K562 (cell line): ENCODE measurements at regions not wholly inside any gene's neighbourhood (a gene's known extent, or its start where the extent isn't known, plus 50 kb on each side); places are given as distances from the start of the nearest gene placed in this dataset.

Source experiments
- ATAC-seq: fragments of 200-7000 bp; cut with Tn5 transposase; 3 replicates; pipeline ENCODE4 v1.9.1; 2020; ENCODE audit warnings: moderate library complexity
- BruUV-seq: library from RNA; stranded (reverse); fragments of 400-500 nt; replicated peaks from 2 replicates; lab custom pipeline; 2021; lab: Mats Ljungman, UMichigan
- CTCF ChIA-PET: fragments of 300-600 bp; formaldehyde crosslinking; extraction: SDS; loops from one replicate; lab custom pipeline; 2021; ENCODE audit warnings: low intra/inter-chr PET ratio; lab: Yijun Ruan, JAX
- POLR2A ChIA-PET: fragments of 300-600, 350-650 bp; sonication (Branson Sonifier 250); formaldehyde crosslinking; extraction: SDS; loops from one replicate; lab custom pipeline; 2021; ENCODE audit warnings: antibody characterized with exemption, inconsistent platforms; lab: Yijun Ruan, JAX
- DNase-seq, 4 experiments: peaks; one replicate each; pipeline versions ENCODE4 v3.0.0 to v3.0.0-alpha.2; 2011 to 2018; ENCODE audit warnings: low spot score in 3 of 4, mixed read lengths in 3 of 4; ENCODE audit errors: extremely low read depth in 1 of 4
- FAIRE-seq: peaks from 2 replicates; lab custom pipeline; 2011; peaks lifted over from hg19 to GRCh38; lab: Jason Lieb, UNC
- H2AFZ ChIP-seq: 2 replicates; pipeline ENCODE4 v1.6.0; 2011; ENCODE audit warnings: low read depth, low read length, control low read depth, inconsistent platforms
- H3K27ac ChIP-seq: fragments of 200-600 bp; 3 replicates; pipeline ENCODE4 v1.8.0; 2011; ENCODE audit warnings: low read depth, mild to moderate bottlenecking, control low read depth, inconsistent platforms, low read length, moderate library complexity, mixed read lengths; ENCODE audit errors: extremely low read depth
- H3K27me3 ChIP-seq, 2 experiments: fragments of 300-600 bp in 1 of 2; 2 replicates in 1 of 2; 3 replicates in 1 of 2; pipeline versions ENCODE4 v1.6.0 to v1.8.0; 2011; ENCODE audit warnings: inconsistent platforms in 2 of 2, low read length in 2 of 2, mild to moderate bottlenecking in 1 of 2, mixed read lengths in 1 of 2, moderate library complexity in 1 of 2; ENCODE audit not compliant: control insufficient read depth in 2 of 2, insufficient read depth in 2 of 2
- H3K36me3 ChIP-seq: fragments of 300-600 bp; 3 replicates; pipeline ENCODE4 v1.8.0; 2011; ENCODE audit warnings: mild to moderate bottlenecking, low read length, inconsistent platforms; ENCODE audit not compliant: control insufficient read depth, insufficient read depth
- H3K4me1 ChIP-seq, 2 experiments: fragments of 200-600 bp in 1 of 2; replicated peaks in 1 of 2; 2 replicates in 1 of 2; 3 replicates in 1 of 2; pipeline versions ENCODE4 v1.5.1 to v1.8.0; 2011; ENCODE audit warnings: inconsistent platforms in 2 of 2, low read length in 2 of 2, mild to moderate bottlenecking in 1 of 2, mixed read lengths in 1 of 2, moderate library complexity in 1 of 2; ENCODE audit not compliant: control insufficient read depth in 2 of 2, insufficient read depth in 2 of 2
- H3K4me2 ChIP-seq: 2 replicates; pipeline ENCODE4 v1.6.1; 2011; ENCODE audit warnings: low read length, control low read depth, inconsistent platforms, mixed read lengths; ENCODE audit not compliant: insufficient read depth
- H3K4me3 ChIP-seq: fragments of 200-600 bp; sonication (generic), shearing (Covaris generic); 2 replicates; pipeline ENCODE4 v1.5.1; 2016; ENCODE audit warnings: control low read depth, inconsistent platforms
- H3K79me2 ChIP-seq: fragments of 200-600 bp; 3 replicates; pipeline ENCODE4 v1.8.0; 2011; ENCODE audit warnings: low read length, inconsistent platforms; ENCODE audit not compliant: control insufficient read depth, insufficient read depth
- H3K9ac ChIP-seq, 2 experiments: 2 replicates each; pipeline versions ENCODE4 v1.6.0 to v1.6.1; 2011; ENCODE audit warnings: low read depth in 2 of 2, low read length in 2 of 2, control low read depth in 1 of 2, inconsistent platforms in 1 of 2, mild to moderate bottlenecking in 1 of 2, mixed read lengths in 1 of 2; ENCODE audit not compliant: insufficient read depth in 1 of 2
- H3K9me1 ChIP-seq: one replicate; pipeline ENCODE4 v1.6.0; 2011; ENCODE audit warnings: inconsistent platforms, mild to moderate bottlenecking, low read length, moderate library complexity; ENCODE audit not compliant: control insufficient read depth, insufficient read depth
- H3K9me3 ChIP-seq: replicated peaks from 2 replicates; pipeline ENCODE4 v1.5.1; 2011; ENCODE audit warnings: low read depth, low read length, inconsistent platforms; ENCODE audit not compliant: control insufficient read depth, insufficient read depth
- H4K20me1 ChIP-seq: replicated peaks from 2 replicates; pipeline ENCODE4 v1.6.1; 2011; ENCODE audit warnings: low read length, inconsistent platforms, mixed read lengths; ENCODE audit not compliant: control insufficient read depth, insufficient read depth
- ARID2 ChIP-seq: fragments of 450-650 bp; IDR thresholded peaks from 2 replicates; pipeline ENCODE4 v1.6.1; 2017; ENCODE audit warnings: antibody characterized with exemption, mild to moderate bottlenecking
- ARID3B ChIP-seq: fragments of 250-450 bp; sonication (Bioruptor Pico); IDR thresholded peaks from 2 replicates; pipeline ENCODE4 v1.4.0; 2020; ENCODE audit warnings: borderline replicate concordance
- HDAC3 ChIP-seq: fragments of 450-650 bp; IDR thresholded peaks from 2 replicates; pipeline ENCODE4 v1.6.1; 2018; ENCODE audit warnings: borderline replicate concordance, mild to moderate bottlenecking, moderate library complexity; ENCODE audit not compliant: partially characterized antibody
- MAFF ChIP-seq: IDR thresholded peaks from 2 replicates; pipeline ENCODE4 v1.6.1; 2012; ENCODE audit warnings: low read length, improper control_type of control experiment
- MAFG ChIP-seq: fragments of 450-650 bp; conservative IDR thresholded peaks from 2 replicates; pipeline ENCODE4 v1.6.1; 2016; ENCODE audit warnings: missing genetic modification characterization, missing compliant biosample characterization
- MAFK ChIP-seq: IDR thresholded peaks from 2 replicates; pipeline ENCODE4 v1.6.1; 2011; ENCODE audit warnings: low read length, improper control_type of control experiment
- TBL1XR1 ChIP-seq, 2 experiments: IDR thresholded peaks; 2 replicates each; pipeline ENCODE4 v1.6.1; 2012; ENCODE audit warnings: improper control_type of control experiment in 2 of 2, low read length in 2 of 2, mild to moderate bottlenecking in 1 of 2
- ZNF239 ChIP-seq: fragments of 250-450 bp; sonication (Bioruptor Pico); IDR thresholded peaks from 2 replicates; pipeline ENCODE4 v1.4.0; 2020; ENCODE audit warnings: mild to moderate bottlenecking
- ZNF316 ChIP-seq: fragments of 450-650 bp; IDR thresholded peaks from 2 replicates; pipeline ENCODE4 v1.6.1; 2016
- WGBS: fragments of 100-300 bp; shearing (Covaris generic); methylation state at CpG from one replicate; pipeline ENCODE4 v1.1.6; 2016; ENCODE audit warnings: low coverage, mixed read lengths; ENCODE audit not compliant: insufficient coverage; ENCODE audit errors: missing lambda C conversion rate; 5-methylcytosine and 5-hydroxymethylcytosine counted together
- in situ Hi-C: fragments of 300-500 bp; cut with MboI; formaldehyde crosslinking; loops from 4 replicates; pipeline ENCODE4 v1.15.0; 2018; ENCODE audit warnings: inconsistent platforms, mixed read lengths
- intact Hi-C: fragments of 100-400 bp; cut with micrococcal nuclease; formaldehyde crosslinking; loops from 2 replicates; pipeline ENCODE4 v1.14.2; 2022

DNA sequence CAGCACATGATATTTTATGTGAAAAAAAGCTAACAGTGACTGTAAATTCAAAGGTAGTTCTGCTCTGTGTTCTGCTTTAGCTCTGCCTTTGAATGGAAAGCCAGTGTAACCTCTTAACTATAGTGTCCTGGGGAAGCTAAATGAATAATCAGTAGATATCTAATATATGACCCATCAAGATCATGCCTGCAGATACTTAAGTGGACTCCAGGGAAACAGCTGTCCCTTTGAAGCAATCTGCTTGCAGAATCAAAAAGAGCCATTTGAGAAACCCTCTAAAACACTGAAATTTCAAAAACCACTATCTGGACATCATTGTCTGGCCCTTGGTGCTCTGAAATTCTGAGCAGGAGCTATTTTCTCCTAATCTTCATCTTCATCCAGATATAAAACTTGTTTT, 104.2 kb upstream of the ADGRL4 start:
- ChIA-PET POLR2A (no interaction called here), CTCF (no interaction called here)
- TF ChIP-seq TBL1XR1 (IDR thresholded peaks at IDR 0.05; ENCODE audit: low read length in 2 of 2) (no peak), HDAC3 (no peak), ARID3B (CRISPR knock-in tag) (no peak)
- H3K9me3 ChIP-seq, result no peaks in the 10 kb centered on the region
- H3K79me2 ChIP-seq, result no peaks in the 10 kb centered on the region
- FAIRE-seq (no peak), DNase-seq (no peak), ATAC-seq (no peak)
- no peaks in the 10 kb centered on the region for H3K36me3 ChIP-seq
- no peak overlapping the region for H3K9ac ChIP-seq
- H2AFZ ChIP-seq, result no peak overlapping the region
- no peak overlapping the region for H3K4me3 ChIP-seq
- no peaks in the 10 kb centered on the region for H3K27me3 ChIP-seq
- in situ Hi-C loops (no loop called here), intact Hi-C loops (no loop called here)
- H3K27ac ChIP-seq, result no peak overlapping the region
- H4K20me1 ChIP-seq, result no peaks in the 10 kb centered on the region
- BruUV-seq, result no TSS peak
- H3K9me1 ChIP-seq, result no peaks in the 10 kb centered on the region
- no peak overlapping the region for H3K4me2 ChIP-seq
- no peaks in the 10 kb centered on the region for H3K4me1 ChIP-seq

DNA sequence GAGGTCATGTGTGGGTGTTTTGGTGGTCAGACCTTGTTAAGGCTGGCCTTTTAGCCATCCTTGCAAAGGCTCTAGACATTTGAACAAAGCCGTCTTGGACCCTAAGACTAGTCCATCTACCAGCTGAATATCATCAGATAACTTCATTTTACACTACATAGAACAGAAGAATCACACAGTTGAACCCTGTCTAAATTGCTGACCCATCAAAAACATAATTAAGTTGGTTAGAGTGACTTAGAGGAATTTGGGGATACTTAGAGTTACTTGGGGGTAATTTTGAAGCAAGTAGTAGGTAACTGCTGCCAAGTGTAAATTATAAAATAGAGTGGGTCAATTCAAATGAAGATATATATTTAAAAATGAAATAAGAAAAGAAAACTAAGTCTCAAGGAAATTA, 102.9 kb upstream of the ADGRL4 start:
- ChIA-PET POLR2A (no interaction called here), CTCF (no interaction called here)
- Histone ChIP-seq H3K36me3 (no peaks in the 10 kb centered on the region), H3K4me1 (no peaks in the 10 kb centered on the region), H3K79me2 (no peaks in the 10 kb centered on the region), H3K9me1 (no peaks in the 10 kb centered on the region), H3K9me3 (no peaks in the 10 kb centered on the region), H3K27ac (no peak overlapping the region), H4K20me1 (no peaks in the 10 kb centered on the region), H3K9ac (no peak overlapping the region), H2AFZ (no peak overlapping the region), H3K4me3 (no peak overlapping the region), H3K27me3 (no peaks in the 10 kb centered on the region), H3K4me2 (no peak overlapping the region)
- DNase-seq, result no peak
- no peak for FAIRE-seq
- intact Hi-C loops (no loop called here), in situ Hi-C loops (no loop called here)
- TF ChIP-seq ARID2 (no peak), MAFF (peak; percentile 67), MAFG (tag) (0 out of 2 replicates have a peak, but pooled peaks have one; percentile 26), ZNF316 (peak; percentile 66), ZNF239 (CRISPR knock-in tag) (no peak), MAFK (peak; percentile 62)
- BruUV-seq, result no TSS peak
- 0% methylated on average over 1 of the region's 1 CpG for WGBS
- no peak for ATAC-seq
